Transverse colon (tissue), 4 donors: ENCODE measurements at regions not wholly inside any gene's neighbourhood (a gene's known extent, or its start where the extent isn't known, plus 50 kb on each side); places are given as distances from the start of the nearest gene placed in this dataset.

Source experiments
- DNase-seq: peaks from one replicate; pipeline ENCODE4 v3.0.0-alpha.2; 2019
- H3K27ac ChIP-seq, 4 donors: fragments of 200-600 bp; sonication (generic); 2 replicates each; pipeline ENCODE4 v1.5.1; 2016 to 2018; ENCODE audit warnings: inconsistent platforms in 4 of 4
- H3K27me3 ChIP-seq: fragments of 200-600 bp; sonication (generic); 2 replicates; pipeline ENCODE4 v1.5.1; 2017; ENCODE audit warnings: inconsistent platforms
- H3K36me3 ChIP-seq, 4 donors: fragments of 200-600 bp; sonication (generic); 2 replicates each; pipeline ENCODE4 v1.5.1; 2017 to 2019; ENCODE audit warnings: inconsistent platforms in 4 of 4
- H3K4me1 ChIP-seq, 4 donors: fragments of 200-600 bp; sonication (generic); 2 replicates each; pipeline ENCODE4 v1.5.1; 2017 to 2020; ENCODE audit warnings: inconsistent platforms in 4 of 4
- H3K4me3 ChIP-seq, 4 donors: fragments of 200-600 bp; sonication (generic); 1 replicate in 1 of 4; 2 replicates in 3 of 4; pipeline versions ENCODE4 v1.5.1 to v1.6.1; 2017 to 2019; ENCODE audit warnings: inconsistent platforms in 4 of 4
- H3K9me3 ChIP-seq, 2 donors: fragments of 200-600 bp; sonication (generic); 2 replicates each; pipeline ENCODE4 v1.5.1; 2017 to 2019; ENCODE audit warnings: inconsistent platforms in 2 of 2
- EP300 ChIP-seq: sonication (generic); formaldehyde crosslinking; IDR thresholded peaks from one replicate; pipeline ENCODE4 v1.6.1; 2017; ENCODE audit warnings: antibody characterized with exemption, low read depth
- POLR2A ChIP-seq: fragments of 450-650 bp; IDR thresholded peaks from one replicate; pipeline ENCODE4 v1.6.1; 2016; ENCODE audit warnings: antibody characterized with exemption, mild to moderate bottlenecking, moderate library complexity
- POLR2AphosphoS5 ChIP-seq, 3 donors: sonication (generic); formaldehyde crosslinking; IDR thresholded peaks; one replicate each; pipeline ENCODE4 v1.6.1; 2016; ENCODE audit warnings: antibody characterized with exemption in 3 of 3
- WGBS, 2 donors: methylation state at CpG; one replicate each; pipeline ENCODE4 v1.1.5; 2018; ENCODE audit warnings: low coverage in 1 of 2; 5-methylcytosine and 5-hydroxymethylcytosine counted together
- in situ Hi-C, 4 donors: fragments of 200-750 bp; cut with MboI; loops; one replicate each; pipeline versions ENCODE4 v1.15.0 to v1.15.1; 2017; ENCODE audit warnings: low sequenced_read_pairs in 3 of 4, low pct_ligation_motif_present in 1 of 4, low pct_unique_long_range_greater_than_20kb in 1 of 4
- intact Hi-C: fragments of 100-400 bp; cut with DNase I; formaldehyde crosslinking; loops from one replicate; pipeline ENCODE4 v1.15.1; 2023; ENCODE audit warnings: low total_unique reads
- TF ChIP-seq, protein P1 (sequence below), 5 experiments: fragments of 200-600 bp in 3 of 5; fragments of 450-650 bp in 2 of 5; sonication (generic) in 3 of 5; IDR thresholded peaks; 1 replicate in 2 of 5; 2 replicates in 3 of 5; pipeline ENCODE4 v1.5.1; 2016 to 2017; ENCODE audit warnings: antibody characterized with exemption in 5 of 5, inconsistent platforms in 3 of 5, mild to moderate bottlenecking in 2 of 5, moderate library complexity in 1 of 5

GRCh38 chr2:122927197-122927596, 1097.9 kb upstream of the CNTNAP5 start:
- H3K27me3 ChIP-seq = no peaks in the 10 kb centered on the region
- H3K36me3 ChIP-seq = no peaks in the 10 kb centered on the region
- H3K27ac ChIP-seq = no peak overlapping the region
- DNase-seq = no peak
- no peak overlapping the region for H3K4me3 ChIP-seq
- intact Hi-C loops = no loop called here
- H3K9me3 ChIP-seq = peaks cover 4 to 12% of the 10 kb centered on the region in 2 donors
- in situ Hi-C loops = no loop called here
- WGBS, 2 donors = 53 to 100% methylated on average over 1 to 3 of the region's 3 CpGs
- no peak for TF ChIP-seq POLR2A
- TF ChIP-seq POLR2AphosphoS5 (IDR thresholded peaks at IDR 0.05) = no peak
- TF ChIP-seq, protein P1, sequence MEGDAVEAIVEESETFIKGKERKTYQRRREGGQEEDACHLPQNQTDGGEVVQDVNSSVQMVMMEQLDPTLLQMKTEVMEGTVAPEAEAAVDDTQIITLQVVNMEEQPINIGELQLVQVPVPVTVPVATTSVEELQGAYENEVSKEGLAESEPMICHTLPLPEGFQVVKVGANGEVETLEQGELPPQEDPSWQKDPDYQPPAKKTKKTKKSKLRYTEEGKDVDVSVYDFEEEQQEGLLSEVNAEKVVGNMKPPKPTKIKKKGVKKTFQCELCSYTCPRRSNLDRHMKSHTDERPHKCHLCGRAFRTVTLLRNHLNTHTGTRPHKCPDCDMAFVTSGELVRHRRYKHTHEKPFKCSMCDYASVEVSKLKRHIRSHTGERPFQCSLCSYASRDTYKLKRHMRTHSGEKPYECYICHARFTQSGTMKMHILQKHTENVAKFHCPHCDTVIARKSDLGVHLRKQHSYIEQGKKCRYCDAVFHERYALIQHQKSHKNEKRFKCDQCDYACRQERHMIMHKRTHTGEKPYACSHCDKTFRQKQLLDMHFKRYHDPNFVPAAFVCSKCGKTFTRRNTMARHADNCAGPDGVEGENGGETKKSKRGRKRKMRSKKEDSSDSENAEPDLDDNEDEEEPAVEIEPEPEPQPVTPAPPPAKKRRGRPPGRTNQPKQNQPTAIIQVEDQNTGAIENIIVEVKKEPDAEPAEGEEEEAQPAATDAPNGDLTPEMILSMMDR (IDR thresholded peaks at IDR 0.05) = no peak
- no peak for TF ChIP-seq EP300
- H3K4me1 ChIP-seq = no peaks in the 10 kb centered on the region

- intact Hi-C loops (no loop called here), in situ Hi-C loops (no loop called here)
- peaks cover 4 to 12% of the 10 kb centered on the region in 2 donors for H3K9me3 ChIP-seq
- H3K4me3 ChIP-seq = no peak overlapping the region
- H3K36me3 ChIP-seq = no peaks in the 10 kb centered on the region
- no peaks in the 10 kb centered on the region for H3K27me3 ChIP-seq
- 97% methylated on average over 4 of the region's 4 CpGs; no CpG with 5 or more reads in 1 of the 2 donors for WGBS, 2 donors
- no peaks in the 10 kb centered on the region for H3K4me1 ChIP-seq
- DNase-seq = no peak
- no peak for TF ChIP-seq POLR2A
- no peak for TF ChIP-seq EP300
- TF ChIP-seq POLR2AphosphoS5 (IDR thresholded peaks at IDR 0.05) = no peak
- TF ChIP-seq, protein P1 (IDR thresholded peaks at IDR 0.05) = no peak
- H3K27ac ChIP-seq = no peak overlapping the region
These were observed 1097.2 kb upstream of the CNTNAP5 start for GRCh38 chr2:122927710-122928557.

- no peaks in the 10 kb centered on the region for H3K36me3 ChIP-seq
- DNase-seq = no peak
- WGBS, 2 donors = 92 to 94% methylated on average over 1 of the region's 1 CpG
- no peak overlapping the region for H3K4me3 ChIP-seq
- H3K9me3 ChIP-seq = peaks cover 4 to 12% of the 10 kb centered on the region in 2 donors
- H3K27ac ChIP-seq = no peak overlapping the region
- intact Hi-C loops = no loop called here
- in situ Hi-C loops = no loop called here
- H3K4me1 ChIP-seq = no peaks in the 10 kb centered on the region
- H3K27me3 ChIP-seq = no peaks in the 10 kb centered on the region
- TF ChIP-seq POLR2AphosphoS5 (IDR thresholded peaks at IDR 0.05) (no peak), POLR2A (no peak), EP300 (no peak)
- TF ChIP-seq, protein P1 (IDR thresholded peaks at IDR 0.05) = no peak
These were observed 1095.7 kb upstream of the CNTNAP5 start for GRCh38 chr2:122929347-122929746.

GRCh38 chr2:122935506-122935905, 1089.6 kb upstream of the CNTNAP5 start:
- DNase-seq = no peak
- H3K27ac ChIP-seq = no peak overlapping the region
- 49 to 60% methylated on average over 2 of the region's 2 CpGs for WGBS, 2 donors
- H3K27me3 ChIP-seq = no peaks in the 10 kb centered on the region
- H3K4me1 ChIP-seq = no peaks in the 10 kb centered on the region
- intact Hi-C loops (no loop called here), in situ Hi-C loops (no loop called here)
- no peak overlapping the region for H3K4me3 ChIP-seq
- no peaks in the 10 kb centered on the region for H3K9me3 ChIP-seq
- TF ChIP-seq POLR2A (no peak), POLR2AphosphoS5 (IDR thresholded peaks at IDR 0.05) (no peak)
- TF ChIP-seq, protein P1 (IDR thresholded peaks at IDR 0.05) = no peak
- H3K36me3 ChIP-seq = no peaks in the 10 kb centered on the region
